Endodermal cell (in vitro differentiated cells): ENCODE measurements at regions not wholly inside any gene's neighbourhood (a gene's known extent, or its start where the extent isn't known, plus 50 kb on each side); places are given as distances from the start of the nearest gene placed in this dataset.

Source experiments
- DNase-seq: peaks from one replicate; pipeline ENCODE4 v3.0.0-alpha.2; 2017
- H3K27ac ChIP-seq: 2 replicates; pipeline ENCODE4 v1.5.1; 2013; ENCODE audit warnings: mild to moderate bottlenecking, low read depth, low read length, moderate library complexity
- H3K27me3 ChIP-seq: 2 replicates; pipeline ENCODE4 v1.6.1; 2013; ENCODE audit warnings: mild to moderate bottlenecking, low read length, moderate library complexity; ENCODE audit not compliant: insufficient read depth, control insufficient read depth, poor library complexity, severe bottlenecking
- H3K36me3 ChIP-seq: 2 replicates; pipeline ENCODE4 v1.7.0; 2013; ENCODE audit warnings: mild to moderate bottlenecking, low read length, moderate library complexity; ENCODE audit not compliant: control insufficient read depth, insufficient read depth
- H3K4me1 ChIP-seq: one replicate; pipeline ENCODE4 v1.7.0; 2013; ENCODE audit warnings: low read length; ENCODE audit not compliant: control insufficient read depth, insufficient read depth
- H3K4me3 ChIP-seq: 2 replicates; pipeline ENCODE4 v1.5.1; 2013; ENCODE audit warnings: mild to moderate bottlenecking, low read length, moderate library complexity
- H3K9ac ChIP-seq: 2 replicates; pipeline ENCODE4 v1.6.1; 2013; ENCODE audit warnings: mild to moderate bottlenecking, low read length, moderate library complexity; ENCODE audit not compliant: poor library complexity, severe bottlenecking; ENCODE audit errors: extremely low read depth
- H3K9me3 ChIP-seq: 2 replicates; pipeline ENCODE4 v1.6.1; 2013; ENCODE audit warnings: mild to moderate bottlenecking, low read length, moderate library complexity; ENCODE audit not compliant: control insufficient read depth
- H3K27ac Mint-ChIP-seq: 2 replicates; pipeline ENCODE4 v1.8.0; 2020; ENCODE audit warnings: mixed read lengths
- H3K27me3 Mint-ChIP-seq: 2 replicates; pipeline ENCODE4 v1.8.0; 2021; ENCODE audit warnings: mild to moderate bottlenecking, mixed read lengths; ENCODE audit not compliant: insufficient read depth
- H3K36me3 Mint-ChIP-seq: 2 replicates; pipeline ENCODE4 v1.8.0; 2020; ENCODE audit warnings: low read depth, mixed read lengths
- H3K4me1 Mint-ChIP-seq: 2 replicates; pipeline ENCODE4 v1.8.0; 2020; ENCODE audit warnings: mixed read lengths
- H3K4me3 Mint-ChIP-seq: 2 replicates; pipeline ENCODE4 v1.8.0; 2020; ENCODE audit warnings: mild to moderate bottlenecking, moderate library complexity, mixed read lengths
- H3K9me3 Mint-ChIP-seq: 2 replicates; pipeline ENCODE4 v1.8.0; 2020; ENCODE audit warnings: mild to moderate bottlenecking, mixed read lengths
- CTCF ChIP-seq: fragments of 200-600 bp; sonication (generic); conservative IDR thresholded peaks from 2 replicates; pipeline ENCODE4 v1.5.0; 2021; ENCODE audit warnings: antibody characterized with exemption, mild to moderate bottlenecking
- WGBS, 2 experiments: methylation state at CpG; one replicate each; pipeline versions ENCODE4 v1.1.5 to v1.1.7; 2013; ENCODE audit warnings: missing lambda C conversion rate in 2 of 2, mixed read lengths in 1 of 2; ENCODE audit not compliant: insufficient coverage in 1 of 2, insufficient read length in 1 of 2; 5-methylcytosine and 5-hydroxymethylcytosine counted together

GRCh38 chr2:117631152-117631945 is 183.1 kb upstream of the DDX18 start:
- no peak overlapping the region for H3K27ac ChIP-seq
- no peaks in the 10 kb centered on the region for H3K4me1 ChIP-seq
- no peaks in the 10 kb centered on the region for H3K36me3 ChIP-seq
- no peaks in the 10 kb centered on the region for H3K27me3 ChIP-seq
- no peak overlapping the region for H3K4me3 Mint-ChIP-seq
- no peaks in the 10 kb centered on the region for H3K36me3 Mint-ChIP-seq
- no peak overlapping the region for H3K27ac Mint-ChIP-seq
- H3K27me3 Mint-ChIP-seq: peaks cover 8% of the 10 kb centered on the region
- no peak for DNase-seq
- H3K4me3 ChIP-seq: no peak overlapping the region
- no peak for TF ChIP-seq CTCF
- no peaks in the 10 kb centered on the region for H3K4me1 Mint-ChIP-seq
- H3K9ac ChIP-seq: no peak overlapping the region
- 83 to 93% methylated on average over 2 to 5 of the region's 5 CpGs for WGBS, 2 experiments
- H3K9me3 ChIP-seq: no peaks in the 10 kb centered on the region
- peaks cover 16% of the 10 kb centered on the region for H3K9me3 Mint-ChIP-seq

GRCh38 chr2:117635481-117635880 is 179.0 kb upstream of the DDX18 start:
- H3K4me3 Mint-ChIP-seq: no peak overlapping the region
- 79 to 84% methylated on average over 4 of the region's 4 CpGs for WGBS, 2 experiments
- Histone ChIP-seq H3K4me1 (no peaks in the 10 kb centered on the region), H3K9ac (no peak overlapping the region), H3K4me3 (no peak overlapping the region), H3K36me3 (no peaks in the 10 kb centered on the region), H3K9me3 (no peaks in the 10 kb centered on the region), H3K27ac (no peak overlapping the region), H3K27me3 (no peaks in the 10 kb centered on the region)
- DNase-seq: no peak
- H3K4me1 Mint-ChIP-seq: no peaks in the 10 kb centered on the region
- peaks cover 19% of the 10 kb centered on the region for H3K9me3 Mint-ChIP-seq
- no peak overlapping the region for H3K27ac Mint-ChIP-seq
- H3K36me3 Mint-ChIP-seq: peaks cover 2% of the 10 kb centered on the region
- peaks cover 8% of the 10 kb centered on the region for H3K27me3 Mint-ChIP-seq
- no peak for TF ChIP-seq CTCF

- Histone ChIP-seq H3K9ac (no peak overlapping the region), H3K9me3 (no peaks in the 10 kb centered on the region), H3K36me3 (no peaks in the 10 kb centered on the region), H3K4me3 (no peak overlapping the region), H3K27ac (no peak overlapping the region), H3K27me3 (no peaks in the 10 kb centered on the region), H3K4me1 (no peaks in the 10 kb centered on the region)
- WGBS, 2 experiments: 79% methylated on average over 1 of the region's 1 CpG; no CpG with 5 or more reads in 1 of the 2 experiments
- no peak for TF ChIP-seq CTCF
- H3K4me3 Mint-ChIP-seq: no peak overlapping the region
- H3K36me3 Mint-ChIP-seq: peaks cover 2% of the 10 kb centered on the region
- H3K9me3 Mint-ChIP-seq: peaks cover 17% of the 10 kb centered on the region
- no peaks in the 10 kb centered on the region for H3K27me3 Mint-ChIP-seq
- no peaks in the 10 kb centered on the region for H3K4me1 Mint-ChIP-seq
- no peak for DNase-seq
- no peak overlapping the region for H3K27ac Mint-ChIP-seq
Observed at GRCh38 chr2:117639401-117639800, 175.1 kb upstream of the DDX18 start.
